Omental fat pad (tissue), 3 donors: ENCODE measurements at regions not wholly inside any gene's neighbourhood (a gene's known extent, or its start where the extent isn't known, plus 50 kb on each side); places are given as distances from the start of the nearest gene placed in this dataset.

Source experiments
- ATAC-seq: fragments of 150-250 bp; one replicate; pipeline ENCODE4 v1.9.1; 2016; ENCODE audit warnings: mild to moderate bottlenecking, moderate library complexity; ENCODE audit not compliant: low FRiP score
- DNase-seq: peaks from one replicate; pipeline ENCODE4 v3.0.0-alpha.2; 2019; ENCODE audit warnings: low spot score
- TF ChIP-seq, protein P1 (sequence below), 3 donors: fragments of 450-650 bp; IDR thresholded peaks; one replicate each; pipeline ENCODE4 v1.5.1; 2016 to 2017; ENCODE audit warnings: antibody characterized with exemption in 3 of 3, mild to moderate bottlenecking in 3 of 3, moderate library complexity in 2 of 3

DNA sequence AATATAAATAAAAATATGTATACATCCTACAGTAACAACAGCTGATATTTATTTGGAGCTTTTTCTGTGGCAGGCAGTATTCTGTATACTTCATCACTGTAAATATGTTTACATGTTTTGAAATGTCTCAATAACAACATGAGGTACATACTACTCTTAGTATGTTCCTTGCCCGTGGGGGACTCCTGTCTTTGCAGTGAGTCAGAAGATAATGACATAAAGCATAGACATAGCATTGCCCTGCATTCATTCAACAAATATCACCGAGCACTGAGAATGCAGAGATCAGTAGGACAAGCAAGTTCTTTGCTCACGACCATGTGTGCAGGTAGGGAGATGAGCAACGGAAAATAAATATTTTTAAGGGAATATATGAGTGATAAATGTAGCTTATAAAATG is 246.5 kb downstream of the LTN1 start:
- TF ChIP-seq, protein P1, sequence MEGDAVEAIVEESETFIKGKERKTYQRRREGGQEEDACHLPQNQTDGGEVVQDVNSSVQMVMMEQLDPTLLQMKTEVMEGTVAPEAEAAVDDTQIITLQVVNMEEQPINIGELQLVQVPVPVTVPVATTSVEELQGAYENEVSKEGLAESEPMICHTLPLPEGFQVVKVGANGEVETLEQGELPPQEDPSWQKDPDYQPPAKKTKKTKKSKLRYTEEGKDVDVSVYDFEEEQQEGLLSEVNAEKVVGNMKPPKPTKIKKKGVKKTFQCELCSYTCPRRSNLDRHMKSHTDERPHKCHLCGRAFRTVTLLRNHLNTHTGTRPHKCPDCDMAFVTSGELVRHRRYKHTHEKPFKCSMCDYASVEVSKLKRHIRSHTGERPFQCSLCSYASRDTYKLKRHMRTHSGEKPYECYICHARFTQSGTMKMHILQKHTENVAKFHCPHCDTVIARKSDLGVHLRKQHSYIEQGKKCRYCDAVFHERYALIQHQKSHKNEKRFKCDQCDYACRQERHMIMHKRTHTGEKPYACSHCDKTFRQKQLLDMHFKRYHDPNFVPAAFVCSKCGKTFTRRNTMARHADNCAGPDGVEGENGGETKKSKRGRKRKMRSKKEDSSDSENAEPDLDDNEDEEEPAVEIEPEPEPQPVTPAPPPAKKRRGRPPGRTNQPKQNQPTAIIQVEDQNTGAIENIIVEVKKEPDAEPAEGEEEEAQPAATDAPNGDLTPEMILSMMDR (IDR thresholded peaks at IDR 0.05), result no peak
- DNase-seq (no peak), ATAC-seq (no peak)

- TF ChIP-seq, protein P1 (IDR thresholded peaks at IDR 0.05), result peak in 2 of 3 donors; percentile 31 to 92
- ATAC-seq, result peak; percentile 83
- no peak for DNase-seq
These were observed 247.3 kb downstream of the LTN1 start for GRCh38 chr21:28745131-28746016.

- TF ChIP-seq, protein P1 (IDR thresholded peaks at IDR 0.05), result no peak
- no peak for DNase-seq
- no peak for ATAC-seq
These were observed 249.0 kb downstream of the LTN1 start for GRCh38 chr21:28743723-28744122.

DNA sequence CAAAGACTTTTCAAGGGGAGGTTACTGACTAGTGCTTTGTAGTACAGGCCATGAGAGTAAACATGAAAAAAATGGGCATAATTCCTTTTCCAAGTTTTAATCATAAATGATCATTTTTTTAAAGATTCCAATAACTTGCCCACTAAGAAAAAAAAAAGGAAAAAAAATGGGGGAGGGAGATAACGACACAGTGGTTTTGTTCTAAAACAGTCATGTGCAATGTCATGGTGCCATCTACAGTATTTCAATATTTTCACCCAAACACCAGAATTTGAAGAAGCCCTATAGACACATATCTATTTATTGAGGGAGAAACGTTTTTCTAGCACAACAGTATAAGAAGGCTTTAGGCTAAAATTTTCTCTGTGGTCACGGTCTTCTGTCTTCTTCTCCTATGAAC is 250.2 kb downstream of the LTN1 start:
- no peak for ATAC-seq

DNA sequence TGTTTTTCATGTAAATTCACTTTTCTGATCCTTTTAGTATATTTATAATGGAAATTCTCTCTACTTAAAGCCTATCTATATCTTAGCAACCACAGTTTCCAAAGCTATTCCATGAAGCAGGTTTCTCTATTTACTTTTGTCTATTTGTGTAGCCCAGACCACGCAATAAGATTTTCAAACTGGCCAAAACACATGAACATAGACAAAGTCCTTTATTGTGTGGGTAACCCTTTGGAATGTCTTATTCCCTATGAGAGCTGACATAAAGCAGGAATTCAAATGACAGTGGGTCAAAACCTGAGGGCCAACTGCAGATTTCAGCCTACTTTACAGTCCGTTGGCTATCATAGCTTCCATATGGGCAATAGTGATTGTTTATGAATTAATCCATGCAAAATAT is 252.6 kb downstream of the LTN1 start:
- TF ChIP-seq, protein P1 (IDR thresholded peaks at IDR 0.05), result no peak
- DNase-seq (no peak), ATAC-seq (no peak)

More for the DNA sequence above, 250.2 kb downstream of the LTN1 start:
- TF ChIP-seq, protein P1 (IDR thresholded peaks at IDR 0.05), result no peak
- no peak for DNase-seq

DNA sequence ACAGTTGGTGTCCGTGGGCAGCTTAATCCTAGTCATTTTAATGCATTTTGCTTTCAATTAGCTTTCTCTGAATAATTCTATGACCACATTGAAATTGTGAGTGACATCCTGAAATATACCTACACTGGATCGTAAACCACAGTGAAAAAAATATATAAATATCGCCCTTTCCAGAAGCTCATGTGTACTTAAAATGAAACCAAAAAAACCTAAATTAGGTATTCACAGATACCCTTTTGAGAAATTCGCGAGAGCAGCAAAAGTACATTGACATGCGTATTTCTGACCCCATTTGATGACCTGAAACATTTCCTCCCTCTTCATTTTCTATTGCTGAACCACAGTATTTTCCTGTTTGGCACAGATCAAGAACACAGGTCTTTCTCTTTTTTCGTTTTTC is 253.8 kb downstream of the LTN1 start:
- TF ChIP-seq, protein P1 (IDR thresholded peaks at IDR 0.05), result no peak
- ATAC-seq, result no peak

GRCh38 chr21:28738420-28738704 is 254.3 kb downstream of the LTN1 start:
- TF ChIP-seq, protein P1 (IDR thresholded peaks at IDR 0.05), result no peak
- ATAC-seq (no peak), DNase-seq (no peak)

More for the DNA sequence above, 253.8 kb downstream of the LTN1 start:
- DNase-seq, result no peak
